Endothelial cell of umbilical vein (primary cell): ENCODE measurements at regions not wholly inside any gene's neighbourhood (a gene's known extent, or its start where the extent isn't known, plus 50 kb on each side); places are given as distances from the start of the nearest gene placed in this dataset.

Source experiments
- BruUV-seq: library from RNA; stranded (reverse); fragments of 400-500 nt; replicated peaks from 2 replicates; lab custom pipeline; 2021; lab: Mats Ljungman, UMichigan
- CTCF ChIA-PET: fragments of 300-600, 350-600 bp; sonication (Branson Sonifier 250); formaldehyde crosslinking; loops from one replicate; lab custom pipeline; 2021; ENCODE audit warnings: antibody characterized with exemption, inconsistent platforms; lab: Charles Lee
- POLR2A ChIA-PET: fragments of 300-600, 350-600 bp; sonication (Branson Sonifier 250); formaldehyde crosslinking; loops from one replicate; lab custom pipeline; 2021; ENCODE audit warnings: antibody characterized with exemption, inconsistent platforms; lab: Charles Lee
- DNase-seq: peaks from one replicate; pipeline ENCODE4 v3.0.0-alpha.2; 2011; ENCODE audit warnings: low read depth, low spot score
- FAIRE-seq: peaks from 2 replicates; lab custom pipeline; 2011; peaks lifted over from hg19 to GRCh38; lab: Jason Lieb, UNC
- H2AFZ ChIP-seq: 2 replicates; pipeline ENCODE4 v1.6.0; 2012; ENCODE audit warnings: low read depth, low read length, control low read depth, inconsistent platforms
- H3K27ac ChIP-seq: 2 replicates; pipeline ENCODE4 v1.5.1; 2011; ENCODE audit warnings: low read depth, mild to moderate bottlenecking, control low read depth, low read length, moderate library complexity; ENCODE audit not compliant: insufficient read depth
- H3K27me3 ChIP-seq, 2 experiments: 2 replicates each; pipeline versions ENCODE4 v1.6.0 to v1.6.1; 2011; ENCODE audit warnings: low read length in 2 of 2, mixed read lengths in 1 of 2; ENCODE audit not compliant: control insufficient read depth in 2 of 2, insufficient read depth in 2 of 2
- H3K36me3 ChIP-seq, 2 experiments: 2 replicates in 1 of 2; 3 replicates in 1 of 2; pipeline ENCODE4 v1.5.1; 2011; ENCODE audit warnings: low read length in 2 of 2, mild to moderate bottlenecking in 1 of 2, moderate library complexity in 1 of 2; ENCODE audit not compliant: control insufficient read depth in 2 of 2, insufficient read depth in 2 of 2; ENCODE audit errors: extremely low read depth in 1 of 2
- H3K4me1 ChIP-seq: 3 replicates; pipeline ENCODE4 v1.5.1; 2011; ENCODE audit warnings: mild to moderate bottlenecking, low read length; ENCODE audit not compliant: control insufficient read depth, insufficient read depth; ENCODE audit errors: extremely low read depth
- H3K4me2 ChIP-seq: 2 replicates; pipeline ENCODE4 v1.6.1; 2011; ENCODE audit warnings: low read length, control low read depth, mixed read lengths; ENCODE audit not compliant: insufficient read depth
- H3K4me3 ChIP-seq, 3 experiments: fragments of 200-600 bp in 1 of 3; sonication (generic), shearing (Covaris generic) in 1 of 3; replicated peaks in 1 of 3; 2 replicates each; pipeline ENCODE4 v1.5.1; 2011 to 2016; ENCODE audit warnings: control low read depth in 3 of 3, low read length in 3 of 3, mild to moderate bottlenecking in 2 of 3, inconsistent platforms in 1 of 3, low read depth in 1 of 3, moderate library complexity in 1 of 3; ENCODE audit not compliant: insufficient read depth in 1 of 3
- H3K79me2 ChIP-seq: 2 replicates; pipeline ENCODE4 v1.6.0; 2012; ENCODE audit warnings: low read length, inconsistent platforms; ENCODE audit not compliant: control insufficient read depth, insufficient read depth
- H3K9ac ChIP-seq: replicated peaks from 2 replicates; pipeline ENCODE3; 2011; ENCODE audit warnings: low read length, control low read depth; ENCODE audit not compliant: insufficient read depth; ENCODE audit errors: extremely low read depth
- H3K9me1 ChIP-seq: replicated peaks from 3 replicates; pipeline ENCODE4 v1.6.0; 2011; ENCODE audit warnings: mild to moderate bottlenecking, low read length; ENCODE audit not compliant: control insufficient read depth, insufficient read depth; ENCODE audit errors: extremely low read depth
- H3K9me3 ChIP-seq: replicated peaks from 2 replicates; pipeline ENCODE4 v1.5.1; 2012; ENCODE audit warnings: low read length, inconsistent platforms; ENCODE audit not compliant: control insufficient read depth, insufficient read depth
- H4K20me1 ChIP-seq: replicated peaks from 2 replicates; pipeline ENCODE3; 2011; ENCODE audit warnings: mild to moderate bottlenecking, low read length; ENCODE audit not compliant: control insufficient read depth, insufficient read depth; ENCODE audit errors: extremely low read depth
- EZH2 ChIP-seq: IDR thresholded peaks from 2 replicates; pipeline ENCODE4 v1.6.1; 2012; ENCODE audit warnings: borderline replicate concordance, low read depth, mild to moderate bottlenecking, moderate library complexity, low read length, inconsistent platforms; ENCODE audit not compliant: severe bottlenecking
- GATA2 ChIP-seq: IDR thresholded peaks from 2 replicates; pipeline ENCODE4 v1.7.0; 2011; ENCODE audit warnings: low read depth, mild to moderate bottlenecking, moderate library complexity, mixed read lengths, low read length; ENCODE audit not compliant: insufficient read length, insufficient read depth
- JUN ChIP-seq: IDR thresholded peaks from 2 replicates; pipeline ENCODE4 v1.6.1; 2011; ENCODE audit warnings: borderline replicate concordance, low read depth; ENCODE audit not compliant: insufficient read length, insufficient read depth
- POLR2AphosphoS5 ChIP-seq: IDR thresholded peaks from 2 replicates; pipeline ENCODE4 v1.6.1; 2012; ENCODE audit warnings: low read depth, mild to moderate bottlenecking, control low read depth, low read length, moderate library complexity; ENCODE audit not compliant: insufficient read depth
- dilution Hi-C: fragments of 300-500 bp; cut with MboI; formaldehyde crosslinking; loops from one replicate; pipeline ENCODE4 v1.15.0; 2019; ENCODE audit warnings: low sequenced_read_pairs; ENCODE audit not compliant: extremely low pct_ligation_motif_present
- intact Hi-C: fragments of 100-400 bp; cut with micrococcal nuclease; formaldehyde crosslinking; loops from one replicate; pipeline ENCODE4 v1.10.0; 2022
- TF ChIP-seq, protein P1 (sequence below), 2 donors: IDR thresholded peaks; 1 replicate in 1 of 2; 2 replicates in 1 of 2; pipeline ENCODE4 v1.5.1; 2011; ENCODE audit warnings: low read length in 2 of 2, mild to moderate bottlenecking in 2 of 2, moderate library complexity in 2 of 2, control low read depth in 1 of 2, inconsistent platforms in 1 of 2, low read depth in 1 of 2; ENCODE audit not compliant: insufficient read depth in 1 of 2; ENCODE audit errors: extremely low read depth in 1 of 2

DNA sequence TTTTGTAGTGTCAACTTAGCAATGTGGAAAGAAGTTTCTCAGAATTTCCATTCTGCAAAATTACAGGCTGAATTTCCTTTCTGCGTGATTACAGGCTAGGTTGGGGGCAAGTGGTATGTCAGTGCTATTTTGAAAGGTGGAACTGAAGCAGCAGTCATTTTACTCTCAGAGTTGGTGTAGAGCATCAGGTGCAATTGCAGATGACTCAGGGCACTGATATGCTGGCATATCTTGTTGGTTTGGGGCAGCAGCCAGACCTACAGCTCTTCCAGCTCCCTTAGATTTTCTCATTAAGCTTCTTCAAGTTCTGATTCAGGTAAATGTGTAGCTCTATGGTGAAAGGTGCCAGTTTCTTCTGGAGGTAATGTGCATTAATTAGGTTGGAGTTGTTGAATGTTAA, 930.7 kb upstream of the PCDH10 start:
- H3K9me1 ChIP-seq = no peaks in the 10 kb centered on the region
- H3K36me3 ChIP-seq = no peaks in the 10 kb centered on the region
- no peak for FAIRE-seq
- BruUV-seq = no TSS peak
- no peaks in the 10 kb centered on the region for H3K9me3 ChIP-seq
- H3K4me2 ChIP-seq = no peak overlapping the region
- no peaks in the 10 kb centered on the region for H3K4me1 ChIP-seq
- ChIA-PET CTCF (no interaction called here), POLR2A (no interaction called here)
- no peak for DNase-seq
- no peak overlapping the region for H2AFZ ChIP-seq
- H3K27me3 ChIP-seq = no peaks in the 10 kb centered on the region
- dilution Hi-C loops (no loop called here), intact Hi-C loops (no loop called here)
- H3K27ac ChIP-seq = no peak overlapping the region
- no peak overlapping the region for H3K4me3 ChIP-seq
- no peaks in the 10 kb centered on the region for H4K20me1 ChIP-seq
- no peak overlapping the region for H3K9ac ChIP-seq
- no peak for TF ChIP-seq JUN
- no peak for TF ChIP-seq POLR2AphosphoS5
- TF ChIP-seq GATA2 = no peak
- no peak for TF ChIP-seq EZH2
- TF ChIP-seq, protein P1, sequence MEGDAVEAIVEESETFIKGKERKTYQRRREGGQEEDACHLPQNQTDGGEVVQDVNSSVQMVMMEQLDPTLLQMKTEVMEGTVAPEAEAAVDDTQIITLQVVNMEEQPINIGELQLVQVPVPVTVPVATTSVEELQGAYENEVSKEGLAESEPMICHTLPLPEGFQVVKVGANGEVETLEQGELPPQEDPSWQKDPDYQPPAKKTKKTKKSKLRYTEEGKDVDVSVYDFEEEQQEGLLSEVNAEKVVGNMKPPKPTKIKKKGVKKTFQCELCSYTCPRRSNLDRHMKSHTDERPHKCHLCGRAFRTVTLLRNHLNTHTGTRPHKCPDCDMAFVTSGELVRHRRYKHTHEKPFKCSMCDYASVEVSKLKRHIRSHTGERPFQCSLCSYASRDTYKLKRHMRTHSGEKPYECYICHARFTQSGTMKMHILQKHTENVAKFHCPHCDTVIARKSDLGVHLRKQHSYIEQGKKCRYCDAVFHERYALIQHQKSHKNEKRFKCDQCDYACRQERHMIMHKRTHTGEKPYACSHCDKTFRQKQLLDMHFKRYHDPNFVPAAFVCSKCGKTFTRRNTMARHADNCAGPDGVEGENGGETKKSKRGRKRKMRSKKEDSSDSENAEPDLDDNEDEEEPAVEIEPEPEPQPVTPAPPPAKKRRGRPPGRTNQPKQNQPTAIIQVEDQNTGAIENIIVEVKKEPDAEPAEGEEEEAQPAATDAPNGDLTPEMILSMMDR (IDR thresholded peaks at IDR 0.05; ENCODE audit: extremely low read depth in 1 of 2, insufficient read depth in 1 of 2, low read depth in 1 of 2, low read length in 2 of 2) = no peak
- H3K79me2 ChIP-seq = no peaks in the 10 kb centered on the region
